Globus pallidus (tissue), 1 donor: ENCODE measurements at regions not wholly inside any gene's neighbourhood (a gene's known extent, or its start where the extent isn't known, plus 50 kb on each side); places are given as distances from the start of the nearest gene placed in this dataset.

Experiments used
- DNase-seq: peaks from one replicate; pipeline ENCODE4 v3.0.0-alpha.2; 2015; ENCODE audit warnings: low spot score

DNA sequence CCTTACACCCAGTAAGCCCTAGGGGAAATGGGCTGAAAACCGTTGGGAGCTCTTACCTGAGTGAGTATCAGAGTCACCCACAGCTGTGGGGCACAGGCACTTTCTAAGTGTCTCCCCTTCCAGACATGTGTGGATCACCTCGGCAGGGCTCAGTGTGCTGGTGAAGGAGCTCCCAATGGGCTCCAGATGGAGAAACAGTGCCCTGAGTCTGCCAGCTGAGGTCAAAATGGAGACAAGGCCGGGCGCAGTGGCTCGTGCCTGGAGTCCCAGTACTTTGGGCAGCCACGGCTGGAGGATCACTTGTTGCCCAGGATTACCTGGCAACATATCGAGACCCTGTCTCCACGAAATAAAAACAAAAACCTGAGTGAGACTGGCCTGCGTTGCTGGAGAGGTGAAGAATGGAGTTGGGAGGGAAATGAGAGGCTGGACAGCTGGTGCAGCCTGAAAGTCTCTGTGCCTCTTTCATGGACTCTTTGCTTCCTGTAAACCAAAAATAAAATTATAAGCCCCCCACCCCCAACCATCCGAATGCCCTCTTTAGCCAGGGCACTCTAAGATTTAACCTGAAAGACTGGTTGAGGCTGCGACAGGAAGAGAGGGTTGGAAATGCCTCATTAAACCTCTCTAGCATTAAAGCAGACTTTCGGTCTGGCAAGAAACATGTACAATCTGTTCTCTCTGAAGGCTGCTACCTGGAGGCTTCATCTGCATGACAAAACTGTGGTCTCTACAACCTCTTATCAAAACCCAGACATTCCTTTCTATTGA lies 111.8 kb downstream of the SNX19 start:
- DNase-seq: no peak

DNA sequence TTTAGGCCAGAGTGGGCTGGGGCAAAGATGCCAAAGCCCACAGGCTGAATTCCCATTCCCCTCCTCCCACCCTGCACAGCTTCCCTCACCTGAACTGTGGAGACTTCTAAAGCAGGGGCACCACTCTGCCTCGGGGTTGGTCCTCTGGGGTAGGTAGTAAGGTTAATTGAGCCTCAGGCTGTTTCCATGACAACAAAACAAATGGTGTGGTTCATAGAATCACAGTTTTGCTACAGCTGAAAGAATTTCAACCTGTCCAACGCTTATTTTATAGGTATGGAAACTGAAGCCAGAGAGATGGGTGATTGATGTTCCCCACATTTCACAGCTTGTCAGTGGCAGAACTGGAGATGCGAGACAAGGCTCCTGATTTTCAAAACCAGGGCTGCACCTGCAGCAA lies 109.5 kb downstream of the SNX19 start:
- no peak for DNase-seq

DNA sequence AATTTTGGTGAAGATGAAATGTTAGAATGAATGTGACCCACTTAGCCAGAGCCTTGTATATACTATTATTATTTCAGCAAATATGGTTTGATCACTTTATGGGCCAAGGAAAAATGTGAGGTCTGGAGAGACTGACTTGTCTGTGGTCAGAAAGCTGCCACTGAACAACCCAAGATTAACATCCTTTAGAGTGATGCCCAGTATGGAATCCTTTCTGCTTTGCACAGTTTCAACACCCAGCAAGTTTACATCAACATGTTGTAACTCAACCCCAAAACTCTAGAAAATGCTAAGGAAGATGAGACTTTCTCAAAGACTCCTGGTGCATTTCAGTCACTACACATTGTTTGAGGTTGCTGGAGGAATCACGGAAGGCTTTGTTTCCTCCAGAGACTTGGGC lies 107.7 kb downstream of the SNX19 start:
- no peak for DNase-seq

DNA sequence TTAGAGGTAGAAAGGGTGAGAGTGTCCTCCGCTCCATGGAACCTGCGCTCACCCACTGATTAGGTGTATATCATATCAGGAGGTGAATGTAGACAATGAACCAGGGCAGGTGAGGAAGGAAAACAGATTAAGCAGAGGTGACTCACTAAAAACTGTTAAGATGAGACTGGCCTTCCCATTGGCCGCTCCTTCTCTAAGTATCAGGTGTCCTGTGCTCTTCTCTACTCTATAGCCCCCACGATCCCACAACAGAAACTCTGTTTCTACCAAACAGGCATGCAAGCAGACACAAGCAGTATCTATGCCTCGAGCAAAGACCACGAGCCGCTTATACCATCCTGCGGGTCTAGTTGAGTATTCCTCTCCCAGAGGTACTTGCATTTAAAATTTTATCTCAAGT lies 103.1 kb downstream of the SNX19 start:
- no peak for DNase-seq

DNA sequence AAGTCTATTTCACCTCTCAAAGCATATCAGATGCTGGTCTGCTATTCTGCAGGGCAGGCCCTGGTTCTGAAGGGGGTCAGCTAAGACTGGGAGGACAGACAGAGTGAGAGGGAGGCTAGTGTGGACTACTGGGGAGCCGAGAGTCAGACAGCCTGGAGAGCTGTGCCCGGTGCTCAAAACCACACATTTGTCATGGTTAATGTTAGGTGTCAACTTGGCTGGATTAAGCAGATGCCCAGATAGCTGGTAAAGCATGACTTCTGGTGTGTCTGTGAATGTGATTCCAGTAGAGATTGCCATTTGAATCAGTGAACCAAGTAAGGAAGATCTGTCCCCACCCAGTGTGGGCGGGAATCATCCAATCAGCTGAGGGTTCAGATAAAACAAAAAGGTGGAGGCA lies 102.6 kb downstream of the SNX19 start:
- DNase-seq: no peak

DNA sequence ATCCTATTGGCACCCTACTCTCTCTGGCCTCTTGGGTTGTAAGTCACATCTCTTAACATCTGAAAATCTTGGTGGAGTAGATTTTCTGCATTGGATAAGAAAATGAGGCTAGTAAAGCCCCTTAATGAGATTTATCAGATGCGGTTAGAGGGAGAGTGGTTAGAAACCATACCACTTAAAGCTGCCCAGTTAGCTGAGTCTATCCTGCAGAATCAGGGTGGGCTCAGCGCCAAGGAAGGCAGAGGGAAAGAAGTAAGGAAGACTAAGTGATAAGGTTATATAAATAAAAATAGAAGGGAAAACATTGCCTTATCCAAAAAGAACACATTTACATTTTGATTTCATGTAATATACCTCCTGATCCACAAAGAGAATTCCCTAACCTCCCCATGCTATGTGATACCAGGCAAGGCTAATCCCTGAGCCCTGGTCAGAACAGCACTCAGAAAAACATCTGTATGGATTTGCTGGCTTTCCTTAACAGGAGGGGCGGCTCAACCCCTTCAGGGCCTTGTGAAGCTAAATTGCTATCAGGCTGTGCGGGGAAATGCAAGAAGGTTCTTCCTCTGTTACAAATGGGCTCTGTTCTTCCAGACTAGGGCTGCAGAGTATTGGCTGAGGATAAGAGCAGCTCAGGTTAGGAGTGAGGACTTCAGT lies 101.7 kb downstream of the SNX19 start:
- DNase-seq: no peak

DNA sequence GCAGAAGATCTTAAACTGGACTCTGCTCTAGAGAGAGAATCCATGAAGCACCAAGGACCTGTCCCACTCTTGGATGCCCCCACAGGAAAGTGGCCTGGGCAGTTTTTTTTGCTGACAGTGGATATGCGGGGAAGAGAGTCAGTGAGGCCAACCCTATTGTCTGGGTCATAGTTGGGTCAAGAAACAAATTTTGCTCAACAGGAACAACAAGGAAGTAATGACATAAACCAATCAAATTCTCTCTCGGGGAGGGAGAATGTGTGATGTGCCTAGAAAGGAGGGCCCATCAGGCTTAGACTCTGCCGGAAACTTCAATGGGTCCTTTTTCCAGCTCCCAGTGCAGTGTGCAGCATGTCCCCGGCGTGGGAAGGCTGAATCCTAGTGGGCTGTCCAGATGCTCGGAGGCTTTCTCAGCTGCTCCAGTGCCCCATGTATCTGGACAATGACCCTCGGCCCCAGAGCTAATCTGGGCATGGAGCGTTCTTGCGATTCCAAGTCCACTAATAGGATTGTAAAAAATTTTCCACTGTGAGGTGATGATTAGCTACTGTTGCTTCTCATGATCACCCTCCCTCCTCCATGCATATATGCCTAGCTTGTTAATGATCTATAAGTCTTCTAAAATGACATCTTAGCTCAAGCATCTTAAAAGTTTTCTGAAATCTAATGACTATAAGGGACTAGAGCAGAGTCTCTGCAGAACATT lies 101.0 kb downstream of the SNX19 start:
- DNase-seq: no peak

DNA sequence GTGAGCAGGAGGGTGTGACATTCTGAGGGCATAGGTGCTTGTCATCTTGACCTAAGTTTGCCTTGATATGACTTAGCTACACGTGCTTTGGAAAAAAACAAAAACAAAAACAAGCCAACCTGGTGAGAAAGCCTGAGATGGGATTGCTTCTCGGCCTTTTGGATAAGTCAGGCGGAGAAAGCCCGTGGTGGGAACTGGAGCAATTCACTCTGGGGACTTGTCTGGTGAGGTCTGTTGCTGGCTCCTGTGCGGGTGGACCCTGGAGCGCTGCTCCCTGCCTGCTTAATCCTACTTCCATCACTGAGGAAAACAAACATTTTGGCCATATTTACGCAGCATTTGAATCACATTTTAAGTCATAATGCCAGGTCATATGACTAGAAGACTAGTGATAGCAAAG lies 100.3 kb downstream of the SNX19 start:
- DNase-seq: no peak

DNA sequence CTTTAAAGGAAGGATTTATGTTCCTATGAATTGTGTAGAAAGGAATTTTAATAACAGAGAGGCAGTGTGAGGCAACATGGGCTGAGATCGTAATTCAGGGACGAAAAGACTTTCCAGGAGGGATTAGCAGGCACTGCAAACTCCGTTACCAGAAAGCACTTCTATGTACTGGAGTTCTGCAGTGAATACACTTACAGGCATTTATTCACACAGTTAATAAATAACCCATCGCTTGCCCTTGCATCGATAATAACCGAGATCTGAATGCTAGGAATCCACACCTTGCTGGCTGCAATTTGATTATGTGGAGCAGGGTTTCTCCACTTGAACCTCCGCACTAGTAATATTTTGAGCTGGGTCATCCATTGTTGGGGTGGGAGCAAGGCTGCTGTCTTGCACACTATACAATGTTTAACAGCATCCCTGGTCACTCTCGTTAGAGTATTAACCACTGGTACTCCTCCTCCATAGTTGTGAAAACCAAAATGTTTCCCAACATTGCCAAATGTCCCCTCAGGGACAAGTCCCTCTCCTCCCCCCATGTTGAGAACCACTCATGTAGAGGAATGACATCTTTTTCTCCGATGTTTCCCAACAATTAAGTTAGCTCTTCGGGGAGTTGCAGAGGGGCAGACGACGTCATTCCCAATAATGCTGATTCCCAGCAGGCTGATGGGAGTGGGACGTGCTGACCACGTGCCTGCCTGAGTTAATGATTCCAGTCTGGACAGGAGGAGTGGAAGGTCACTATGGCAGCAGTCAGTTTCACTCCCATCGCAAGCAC lies 99.5 kb downstream of the SNX19 start:
- DNase-seq: no peak

DNA sequence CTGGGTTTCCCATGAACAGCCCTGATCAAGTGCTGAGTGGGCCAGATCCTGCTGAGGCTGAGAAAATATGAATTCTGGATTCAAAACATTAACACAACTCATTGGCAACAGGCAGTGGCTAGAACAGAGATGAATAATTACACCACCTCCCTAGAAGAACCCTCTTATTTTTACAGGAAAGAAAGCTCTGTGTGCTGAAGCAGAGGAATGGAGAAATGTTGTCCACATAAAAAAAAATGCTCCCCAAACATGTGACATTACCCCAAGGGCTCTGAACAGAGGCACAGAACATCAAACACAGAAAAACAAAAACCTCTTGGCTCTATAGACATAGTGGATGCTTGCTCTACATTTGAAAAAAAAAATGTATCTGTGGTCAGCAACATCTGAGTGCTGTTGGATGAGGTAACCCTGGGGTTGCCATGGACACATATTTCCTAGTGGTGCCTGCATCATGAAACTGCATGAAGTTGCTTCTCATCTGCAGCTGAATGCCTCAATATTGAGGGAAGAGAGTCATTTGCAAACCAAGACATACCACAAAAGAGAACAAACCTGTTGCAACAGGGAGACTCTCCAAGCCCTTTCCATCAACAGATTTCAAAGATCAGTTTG lies 98.8 kb downstream of the SNX19 start:
- DNase-seq: no peak

DNA sequence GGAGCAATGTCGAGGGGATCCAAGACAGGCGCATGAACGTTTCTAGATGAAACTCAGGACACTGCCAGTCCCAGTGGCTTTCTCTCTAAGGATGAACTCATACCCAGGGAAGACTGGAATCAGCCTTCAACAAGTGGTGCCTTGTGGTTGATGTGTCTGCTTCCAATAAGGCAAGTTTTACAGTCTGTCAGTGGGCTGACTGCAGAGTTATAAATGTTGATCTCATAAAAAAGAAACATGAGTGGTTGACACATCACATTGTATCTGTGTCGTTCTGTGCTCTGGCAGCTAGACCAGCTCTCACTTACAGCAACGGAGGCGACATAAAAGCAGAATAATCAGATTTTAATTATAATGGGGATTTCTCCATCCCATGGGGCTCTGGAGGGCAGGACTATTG lies 96.7 kb downstream of the SNX19 start:
- no peak for DNase-seq
